Colon (tissue), 2 donors: ENCODE measurements at regions not wholly inside any gene's neighbourhood (a gene's known extent, or its start where the extent isn't known, plus 50 kb on each side); places are given as distances from the start of the nearest gene placed in this dataset.
"Not testable (repeated sequence)": the region's sequence is repeated elsewhere in the genome, so short reads cannot be mapped to it uniquely, and the experiment has no call there.

Experiments
- FAIRE-seq: peaks from 2 replicates; lab custom pipeline; 2012; peaks lifted over from hg19 to GRCh38; lab: Jason Lieb, UNC
- donor health status: control.
- donor health status: control.

- no peak for FAIRE-seq
Measured at GRCh38 chr5:158514986-158515359, 584.7 kb downstream of the EBF1 start.

- FAIRE-seq = no peak
Measured at GRCh38 chr5:158514319-158514985, 585.3 kb downstream of the EBF1 start.

GRCh38 chr5:158513490-158514318 is 586.0 kb downstream of the EBF1 start:
- FAIRE-seq = no peak

- no peak for FAIRE-seq
Measured at GRCh38 chr5:158511454-158511853, 588.3 kb downstream of the EBF1 start.

GRCh38 chr5:158510479-158510878 is 589.2 kb downstream of the EBF1 start:
- FAIRE-seq = no peak

GRCh38 chr5:158506648-158507047 is 593.1 kb downstream of the EBF1 start:
- FAIRE-seq = peak; percentile 47

- FAIRE-seq = no peak
Measured at GRCh38 chr5:158502686-158503085, 597.0 kb downstream of the EBF1 start.

- no peak for FAIRE-seq
Measured at GRCh38 chr5:158499892-158500418, 599.8 kb downstream of the EBF1 start.

- FAIRE-seq = no peak
Measured at GRCh38 chr5:158499075-158499891, 600.4 kb downstream of the EBF1 start.

GRCh38 chr5:158496624-158497023 is 603.1 kb downstream of the EBF1 start:
- FAIRE-seq = no peak

- FAIRE-seq = no peak
Measured at GRCh38 chr5:158494541-158494940, 605.2 kb downstream of the EBF1 start.

- FAIRE-seq = not testable (repeated sequence)
Measured at GRCh38 chr5:158494044-158494443, 605.7 kb downstream of the EBF1 start.

GRCh38 chr5:158492841-158493242 is 606.9 kb downstream of the EBF1 start:
- no peak for FAIRE-seq

- FAIRE-seq = no peak
Measured at GRCh38 chr5:158492136-158492535, 607.6 kb downstream of the EBF1 start.

- FAIRE-seq = no peak
Measured at GRCh38 chr5:158487664-158488063, 612.1 kb downstream of the EBF1 start.

GRCh38 chr5:158487156-158487555 is 612.6 kb downstream of the EBF1 start:
- no peak for FAIRE-seq

- no peak for FAIRE-seq
Measured at GRCh38 chr5:158486566-158486965, 613.1 kb downstream of the EBF1 start.

- no peak for FAIRE-seq
Measured at GRCh38 chr5:158485604-158486081, 614.1 kb downstream of the EBF1 start.

- FAIRE-seq = no peak
Measured at GRCh38 chr5:158485047-158485446, 614.7 kb downstream of the EBF1 start.

- no peak for FAIRE-seq
Measured at GRCh38 chr5:158484150-158484549, 615.6 kb downstream of the EBF1 start.

GRCh38 chr5:158483281-158483860 is 616.3 kb downstream of the EBF1 start:
- FAIRE-seq = no peak

GRCh38 chr5:158482125-158482524 is 617.6 kb downstream of the EBF1 start:
- no peak for FAIRE-seq
